Astrocyte of the cerebellum (primary cell): ENCODE measurements at regions not wholly inside any gene's neighbourhood (a gene's known extent, or its start where the extent isn't known, plus 50 kb on each side); places are given as distances from the start of the nearest gene placed in this dataset.

Source experiments
- DNase-seq: peaks from one replicate; pipeline ENCODE4 v3.0.0-alpha.2; 2011; ENCODE audit warnings: low read depth
- H3K4me3 ChIP-seq: 2 replicates; pipeline ENCODE4 v1.5.1; 2011; ENCODE audit warnings: mild to moderate bottlenecking, low read depth, low read length, moderate library complexity
- CTCF ChIP-seq: IDR thresholded peaks from 2 replicates; pipeline ENCODE4 v1.5.1; 2012; ENCODE audit warnings: low read length, low read depth, moderate library complexity, mild to moderate bottlenecking; ENCODE audit errors: missing control alignments
- in situ Hi-C: cut with HindIII; loops from 2 replicates; pipeline ENCODE4 v1.10.0; 2017; ENCODE audit warnings: low sequenced_read_pairs

- no peak overlapping the region for H3K4me3 ChIP-seq
- no peak for DNase-seq
- no peak for TF ChIP-seq CTCF
- in situ Hi-C loops = no loop called here
Observed at GRCh38 chr18:54506516-54507261, 84.4 kb upstream of the DYNAP start.

GRCh38 chr18:54509793-54510192 is 81.3 kb upstream of the DYNAP start:
- H3K4me3 ChIP-seq = no peak overlapping the region
- in situ Hi-C loops = no loop called here
- DNase-seq = no peak
- no peak for TF ChIP-seq CTCF

GRCh38 chr18:54515149-54515548 is 75.9 kb upstream of the DYNAP start:
- no peak overlapping the region for H3K4me3 ChIP-seq
- DNase-seq = no peak
- in situ Hi-C loops = no loop called here
- no peak for TF ChIP-seq CTCF

GRCh38 chr18:54517521-54517920 is 73.5 kb upstream of the DYNAP start:
- no peak overlapping the region for H3K4me3 ChIP-seq
- TF ChIP-seq CTCF = no peak
- DNase-seq = no peak
- in situ Hi-C loops = no loop called here

- DNase-seq = no peak
- in situ Hi-C loops = no loop called here
Observed at GRCh38 chr18:54521846-54522245, 69.2 kb upstream of the DYNAP start.

GRCh38 chr18:54528942-54529376 is 62.1 kb upstream of the DYNAP start:
- no peak for TF ChIP-seq CTCF
- no peak overlapping the region for H3K4me3 ChIP-seq
- in situ Hi-C loops = no loop called here
- no peak for DNase-seq

More at GRCh38 chr18:54521846-54522245, 69.2 kb upstream of the DYNAP start:
- H3K4me3 ChIP-seq = no peak overlapping the region
- no peak for TF ChIP-seq CTCF
